IMR-90 (cell line): ENCODE measurements at regions not wholly inside any gene's neighbourhood (a gene's known extent, or its start where the extent isn't known, plus 50 kb on each side); places are given as distances from the start of the nearest gene placed in this dataset.

Source experiments
- ATAC-seq: fragments of 200-7000 bp; cut with Tn5 transposase; 2 replicates; pipeline ENCODE4 v1.9.1; 2020; ENCODE audit warnings: low read depth, mild to moderate bottlenecking, moderate library complexity
- BruUV-seq: library from RNA; stranded (reverse); fragments of 400-500 nt; replicated peaks from 2 replicates; lab custom pipeline; 2021; lab: Mats Ljungman, UMichigan
- CTCF ChIA-PET: fragments of 300-600 bp; formaldehyde crosslinking; extraction: SDS; loops from one replicate; lab custom pipeline; 2021; ENCODE audit warnings: antibody characterized with exemption; lab: Yijun Ruan, JAX
- POLR2A ChIA-PET: fragments of 300-600 bp; sonication (Branson Sonifier 250); formaldehyde crosslinking; loops from one replicate; lab custom pipeline; 2022; ENCODE audit warnings: antibody characterized with exemption; ENCODE audit not compliant: unreplicated experiment; lab: Charles Lee
- DNase-seq: peaks from one replicate; pipeline ENCODE4 v3.0.0; 2013
- H2AFZ ChIP-seq: replicated peaks from 2 replicates; pipeline ENCODE3; 2013; ENCODE audit warnings: low read length, mild to moderate bottlenecking; ENCODE audit not compliant: poor library complexity
- H2AK5ac ChIP-seq: 2 replicates; pipeline ENCODE4 v1.6.1; 2013; ENCODE audit warnings: low read depth, low read length, inconsistent platforms
- H2AK9ac ChIP-seq: replicated peaks from 2 replicates; pipeline ENCODE3; 2013; ENCODE audit warnings: mild to moderate bottlenecking, low read depth, low read length, moderate library complexity; ENCODE audit not compliant: poor library complexity
- H2BK120ac ChIP-seq: 2 replicates; pipeline ENCODE4 v1.6.1; 2013; ENCODE audit warnings: low read depth, low read length, inconsistent platforms
- H2BK15ac ChIP-seq: 3 replicates; pipeline ENCODE4 v1.6.1; 2013; ENCODE audit warnings: low read depth, low read length, inconsistent platforms
- H2BK20ac ChIP-seq: 2 replicates; pipeline ENCODE4 v1.6.1; 2013; ENCODE audit warnings: low read depth, mild to moderate bottlenecking, inconsistent platforms, low read length, moderate library complexity
- H2BK5ac ChIP-seq: 2 replicates; pipeline ENCODE4 v1.6.1; 2013; ENCODE audit warnings: mild to moderate bottlenecking, low read depth, low read length, inconsistent platforms; ENCODE audit not compliant: poor library complexity, severe bottlenecking
- H3K14ac ChIP-seq: replicated peaks from 2 replicates; pipeline ENCODE4 v1.6.1; 2013; ENCODE audit warnings: low read depth, low read length, inconsistent platforms
- H3K18ac ChIP-seq: 2 replicates; pipeline ENCODE4 v1.6.1; 2013; ENCODE audit warnings: low read depth, low read length, control low read depth
- H3K23ac ChIP-seq: 2 replicates; pipeline ENCODE4 v1.6.1; 2013; ENCODE audit warnings: low read depth, low read length, inconsistent platforms
- H3K27ac ChIP-seq: 2 replicates; pipeline ENCODE4 v1.5.1; 2013; ENCODE audit warnings: mild to moderate bottlenecking, control low read depth, low read length; ENCODE audit not compliant: insufficient read depth
- H3K27me3 ChIP-seq: 2 replicates; pipeline ENCODE4 v1.6.1; 2013; ENCODE audit warnings: low read length; ENCODE audit not compliant: control insufficient read depth, insufficient read depth
- H3K36me3 ChIP-seq: 2 replicates; pipeline ENCODE4 v1.6.1; 2013; ENCODE audit warnings: low read length, mixed read lengths; ENCODE audit not compliant: control insufficient read depth, insufficient read depth
- H3K4ac ChIP-seq: 2 replicates; pipeline ENCODE4 v1.6.1; 2013; ENCODE audit warnings: low read depth, low read length, inconsistent platforms
- H3K4me1 ChIP-seq: 2 replicates; pipeline ENCODE4 v1.6.1; 2013; ENCODE audit warnings: low read length, mixed read lengths; ENCODE audit not compliant: control insufficient read depth, insufficient read depth
- H3K4me2 ChIP-seq: 2 replicates; pipeline ENCODE4 v1.6.1; 2013; ENCODE audit warnings: low read depth, mild to moderate bottlenecking, control low read depth, low read length, moderate library complexity
- H3K4me3 ChIP-seq: 2 replicates; pipeline ENCODE4 v1.5.1; 2013; ENCODE audit warnings: low read depth, mild to moderate bottlenecking, control low read depth, low read length, moderate library complexity; ENCODE audit not compliant: insufficient read depth
- H3K56ac ChIP-seq: 2 replicates; pipeline ENCODE4 v1.6.1; 2013; ENCODE audit warnings: low read length, inconsistent platforms; ENCODE audit not compliant: insufficient read depth; ENCODE audit errors: extremely low read depth
- H3K79me1 ChIP-seq, 2 experiments: 2 replicates each; pipeline ENCODE4 v1.6.1; 2013; ENCODE audit warnings: low read length in 2 of 2, inconsistent platforms in 1 of 2, low read depth in 1 of 2
- H3K9ac ChIP-seq: 2 replicates; pipeline ENCODE4 v1.6.1; 2013; ENCODE audit warnings: low read depth, low read length, control low read depth
- H3K9me1 ChIP-seq: 2 replicates; pipeline ENCODE4 v1.6.1; 2013; ENCODE audit warnings: low read length, inconsistent platforms; ENCODE audit not compliant: insufficient read depth
- H3K9me3 ChIP-seq: 2 replicates; pipeline ENCODE4 v1.6.1; 2013; ENCODE audit warnings: low read length; ENCODE audit not compliant: control insufficient read depth, insufficient read depth
- H4K20me1 ChIP-seq: 2 replicates; pipeline ENCODE4 v1.6.1; 2013; ENCODE audit warnings: low read length, inconsistent platforms; ENCODE audit not compliant: insufficient read depth
- H4K5ac ChIP-seq: 2 replicates; pipeline ENCODE4 v1.6.1; 2013; ENCODE audit warnings: mild to moderate bottlenecking, low read depth, low read length, control low read depth
- H4K8ac ChIP-seq, 2 experiments: 2 replicates each; pipeline ENCODE4 v1.6.1; 2013; ENCODE audit warnings: low read depth in 2 of 2, low read length in 2 of 2, control low read depth in 1 of 2, inconsistent platforms in 1 of 2
- H4K91ac ChIP-seq: 2 replicates; pipeline ENCODE4 v1.6.1; 2013; ENCODE audit warnings: low read depth, low read length, inconsistent platforms; ENCODE audit not compliant: insufficient read depth
- BHLHE40 ChIP-seq: fragments of 150-350 bp; IDR thresholded peaks from 2 replicates; pipeline ENCODE4 v1.6.1; 2016; ENCODE audit warnings: mild to moderate bottlenecking, low read depth, low read length
- CEBPB ChIP-seq: IDR thresholded peaks from 2 replicates; pipeline ENCODE4 v1.6.1; 2012; ENCODE audit warnings: low read depth, low read length, improper control_type of control experiment
- CHD1 ChIP-seq: IDR thresholded peaks from 2 replicates; pipeline ENCODE4 v1.6.1; 2012; ENCODE audit warnings: low read depth, low read length, improper control_type of control experiment
- FOS ChIP-seq: fragments of 150-350 bp; IDR thresholded peaks from 2 replicates; pipeline ENCODE4 v1.6.1; 2016; ENCODE audit warnings: low read depth, low read length
- MAFK ChIP-seq: IDR thresholded peaks from 2 replicates; pipeline ENCODE4 v1.6.1; 2012; ENCODE audit warnings: low read depth, low read length, improper control_type of control experiment
- MAZ ChIP-seq: IDR thresholded peaks from 2 replicates; pipeline ENCODE4 v1.6.1; 2012; ENCODE audit warnings: low read depth, mild to moderate bottlenecking, low read length, improper control_type of control experiment, moderate library complexity, borderline replicate concordance
- MXI1 ChIP-seq: IDR thresholded peaks from 2 replicates; pipeline ENCODE4 v1.6.1; 2012; ENCODE audit warnings: low read depth, mild to moderate bottlenecking, low read length, moderate library complexity, borderline replicate concordance
- NFE2L2 ChIP-seq: fragments of 150-350 bp; IDR thresholded peaks from 2 replicates; pipeline ENCODE4 v1.6.1; 2016; ENCODE audit warnings: low read depth, mild to moderate bottlenecking, low read length
- POLR2A ChIP-seq: IDR thresholded peaks from 2 replicates; pipeline ENCODE4 v1.6.1; 2012; ENCODE audit warnings: mild to moderate bottlenecking, low read depth, low read length
- RAD21 ChIP-seq: IDR thresholded peaks from 2 replicates; pipeline ENCODE4 v1.6.1; 2012; ENCODE audit warnings: low read length, improper control_type of control experiment
- RCOR1 ChIP-seq: IDR thresholded peaks from 2 replicates; pipeline ENCODE4 v1.6.1; 2012; ENCODE audit warnings: mild to moderate bottlenecking, low read length, improper control_type of control experiment; ENCODE audit not compliant: insufficient replicate concordance
- RFX5 ChIP-seq: IDR thresholded peaks from 2 replicates; pipeline ENCODE4 v1.8.0; 2012; ENCODE audit warnings: low read depth, mild to moderate bottlenecking, low read length, moderate library complexity
- SMC3 ChIP-seq: fragments of 150-350 bp; IDR thresholded peaks from 2 replicates; pipeline ENCODE4 v1.6.1; 2016; ENCODE audit warnings: low read depth, mild to moderate bottlenecking, antibody characterized with exemption, low read length, moderate library complexity
- WGBS, 2 experiments: methylation state at CpG; one replicate each; pipeline versions ENCODE4 v1.1.5 to v1.1.7; 2013; ENCODE audit warnings: missing lambda C conversion rate in 2 of 2; ENCODE audit not compliant: insufficient read length in 1 of 2; ENCODE audit errors: extremely low coverage in 2 of 2; 5-methylcytosine and 5-hydroxymethylcytosine counted together
- dilution Hi-C: fragments of 300-500 bp; cut with HindIII; formaldehyde crosslinking; loops from one replicate; pipeline ENCODE4 v1.14.3; 2018; ENCODE audit warnings: low sequenced_read_pairs; ENCODE audit not compliant: unreplicated experiment
- in situ Hi-C: fragments of 300-500 bp; cut with MboI; formaldehyde crosslinking; loops from 3 replicates; pipeline ENCODE4 v1.14.3; 2019; ENCODE audit warnings: low sequenced_read_pairs, inconsistent platforms, mixed read lengths
- intact Hi-C: fragments of 100-400 bp; cut with micrococcal nuclease; formaldehyde crosslinking; loops from 2 replicates; pipeline ENCODE4 v1.10.0; 2022
- TF ChIP-seq, protein P1 (sequence below): conservative IDR thresholded peaks from 2 replicates; pipeline ENCODE4 v1.5.1; 2012; ENCODE audit warnings: mild to moderate bottlenecking, low read depth, low read length, improper control_type of control experiment
- TF ChIP-seq, protein P2 (sequence below): fragments of 150-350 bp; IDR thresholded peaks from 2 replicates; pipeline ENCODE4 v1.6.1; 2017; ENCODE audit warnings: mild to moderate bottlenecking, antibody characterized with exemption, low read length, low read depth
- TF ChIP-seq, protein P3 (sequence below): fragments of 150-350 bp; IDR thresholded peaks from 2 replicates; pipeline ENCODE4 v1.6.1; 2016; ENCODE audit warnings: low read depth, mild to moderate bottlenecking, low read length, moderate library complexity, borderline replicate concordance

DNA sequence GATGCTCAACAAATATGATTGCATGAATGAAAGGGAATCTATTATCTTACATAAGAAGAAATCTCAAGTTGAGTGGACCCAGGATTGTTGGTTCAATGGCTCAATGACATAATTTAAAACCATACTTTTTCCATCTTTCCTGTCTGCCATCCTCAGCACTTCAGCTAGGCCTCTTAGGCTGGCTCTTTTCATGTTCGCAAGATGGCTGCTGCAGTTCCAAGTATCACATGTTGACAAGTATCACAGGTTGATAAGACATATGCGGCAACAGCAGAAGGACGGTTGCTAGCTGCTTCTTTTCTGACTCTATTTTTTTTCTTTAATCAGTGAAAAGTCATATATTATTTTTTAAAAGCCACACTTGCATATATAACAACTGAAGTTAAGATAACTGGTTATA, 79.0 kb upstream of the CDK6 start:
- Histone ChIP-seq H3K23ac (no peak overlapping the region), H3K9me1 (no peaks in the 10 kb centered on the region), H2AK9ac (no peak overlapping the region), H2AFZ (no peak overlapping the region), H3K27me3 (no peaks in the 10 kb centered on the region), H4K5ac (no peak overlapping the region), H4K8ac (no peak overlapping the region), H3K56ac (no peak overlapping the region), H3K9me3 (no peaks in the 10 kb centered on the region), H3K27ac (no peak overlapping the region), H3K18ac (no peak overlapping the region), H2BK5ac (no peak overlapping the region), H3K36me3 (no peaks in the 10 kb centered on the region), H3K4me3 (no peak overlapping the region), H3K9ac (no peak overlapping the region), H3K4ac (no peak overlapping the region), H3K14ac (no peak overlapping the region), H3K4me2 (no peak overlapping the region), H2BK15ac (no peak overlapping the region), H3K79me1 (no peaks in the 10 kb centered on the region), H2AK5ac (no peak overlapping the region), H2BK20ac (no peak overlapping the region), H3K4me1 (peaks cover 4% of the 10 kb centered on the region), H2BK120ac (no peak overlapping the region), H4K91ac (no peak overlapping the region), H4K20me1 (no peaks in the 10 kb centered on the region)
- ChIA-PET CTCF (interaction anchor here (0.6 to 1.4 kb wide), 5 partner anchors 9 to 261 kb away, joined by 3 to 5 read pairs (median 3); no protein-coding TSS in a partner anchor), POLR2A (no interaction called here)
- dilution Hi-C loops: no loop called here
- in situ Hi-C loops: no loop called here
- no peak for DNase-seq
- BruUV-seq: no TSS peak
- intact Hi-C loops: no loop called here
- WGBS, 2 experiments: no CpG with 5 or more reads among the region's 3 CpGs
- ATAC-seq: no peak
- TF ChIP-seq MXI1 (no peak), CEBPB (no peak), MAZ (no peak), POLR2A (no peak), RFX5 (no peak), RAD21 (no peak), RCOR1 (no peak), BHLHE40 (no peak), NFE2L2 (no peak), SMC3 (no peak), CHD1 (no peak), MAFK (no peak), FOS (no peak)
- TF ChIP-seq, protein P1, sequence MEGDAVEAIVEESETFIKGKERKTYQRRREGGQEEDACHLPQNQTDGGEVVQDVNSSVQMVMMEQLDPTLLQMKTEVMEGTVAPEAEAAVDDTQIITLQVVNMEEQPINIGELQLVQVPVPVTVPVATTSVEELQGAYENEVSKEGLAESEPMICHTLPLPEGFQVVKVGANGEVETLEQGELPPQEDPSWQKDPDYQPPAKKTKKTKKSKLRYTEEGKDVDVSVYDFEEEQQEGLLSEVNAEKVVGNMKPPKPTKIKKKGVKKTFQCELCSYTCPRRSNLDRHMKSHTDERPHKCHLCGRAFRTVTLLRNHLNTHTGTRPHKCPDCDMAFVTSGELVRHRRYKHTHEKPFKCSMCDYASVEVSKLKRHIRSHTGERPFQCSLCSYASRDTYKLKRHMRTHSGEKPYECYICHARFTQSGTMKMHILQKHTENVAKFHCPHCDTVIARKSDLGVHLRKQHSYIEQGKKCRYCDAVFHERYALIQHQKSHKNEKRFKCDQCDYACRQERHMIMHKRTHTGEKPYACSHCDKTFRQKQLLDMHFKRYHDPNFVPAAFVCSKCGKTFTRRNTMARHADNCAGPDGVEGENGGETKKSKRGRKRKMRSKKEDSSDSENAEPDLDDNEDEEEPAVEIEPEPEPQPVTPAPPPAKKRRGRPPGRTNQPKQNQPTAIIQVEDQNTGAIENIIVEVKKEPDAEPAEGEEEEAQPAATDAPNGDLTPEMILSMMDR: no peak
- TF ChIP-seq, protein P2, sequence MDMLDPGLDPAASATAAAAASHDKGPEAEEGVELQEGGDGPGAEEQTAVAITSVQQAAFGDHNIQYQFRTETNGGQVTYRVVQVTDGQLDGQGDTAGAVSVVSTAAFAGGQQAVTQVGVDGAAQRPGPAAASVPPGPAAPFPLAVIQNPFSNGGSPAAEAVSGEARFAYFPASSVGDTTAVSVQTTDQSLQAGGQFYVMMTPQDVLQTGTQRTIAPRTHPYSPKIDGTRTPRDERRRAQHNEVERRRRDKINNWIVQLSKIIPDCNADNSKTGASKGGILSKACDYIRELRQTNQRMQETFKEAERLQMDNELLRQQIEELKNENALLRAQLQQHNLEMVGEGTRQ: no peak
- TF ChIP-seq, protein P3, sequence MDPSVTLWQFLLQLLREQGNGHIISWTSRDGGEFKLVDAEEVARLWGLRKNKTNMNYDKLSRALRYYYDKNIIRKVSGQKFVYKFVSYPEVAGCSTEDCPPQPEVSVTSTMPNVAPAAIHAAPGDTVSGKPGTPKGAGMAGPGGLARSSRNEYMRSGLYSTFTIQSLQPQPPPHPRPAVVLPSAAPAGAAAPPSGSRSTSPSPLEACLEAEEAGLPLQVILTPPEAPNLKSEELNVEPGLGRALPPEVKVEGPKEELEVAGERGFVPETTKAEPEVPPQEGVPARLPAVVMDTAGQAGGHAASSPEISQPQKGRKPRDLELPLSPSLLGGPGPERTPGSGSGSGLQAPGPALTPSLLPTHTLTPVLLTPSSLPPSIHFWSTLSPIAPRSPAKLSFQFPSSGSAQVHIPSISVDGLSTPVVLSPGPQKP: no peak
